IMR-90 (cell line): ENCODE measurements at regions not wholly inside any gene's neighbourhood (a gene's known extent, or its start where the extent isn't known, plus 50 kb on each side); places are given as distances from the start of the nearest gene placed in this dataset.

Experiments
- ATAC-seq: fragments of 200-7000 bp; cut with Tn5 transposase; 2 replicates; pipeline ENCODE4 v1.9.1; 2020; ENCODE audit warnings: low read depth, mild to moderate bottlenecking, moderate library complexity
- BruUV-seq: library from RNA; stranded (reverse); fragments of 400-500 nt; replicated peaks from 2 replicates; lab custom pipeline; 2021; lab: Mats Ljungman, UMichigan
- CTCF ChIA-PET: fragments of 300-600 bp; formaldehyde crosslinking; extraction: SDS; loops from one replicate; lab custom pipeline; 2021; ENCODE audit warnings: antibody characterized with exemption; lab: Yijun Ruan, JAX
- POLR2A ChIA-PET: fragments of 300-600 bp; sonication (Branson Sonifier 250); formaldehyde crosslinking; loops from one replicate; lab custom pipeline; 2022; ENCODE audit warnings: antibody characterized with exemption; ENCODE audit not compliant: unreplicated experiment; lab: Charles Lee
- DNase-seq: peaks from one replicate; pipeline ENCODE4 v3.0.0; 2013
- H2AFZ ChIP-seq: replicated peaks from 2 replicates; pipeline ENCODE3; 2013; ENCODE audit warnings: low read length, mild to moderate bottlenecking; ENCODE audit not compliant: poor library complexity
- H2AK5ac ChIP-seq: 2 replicates; pipeline ENCODE4 v1.6.1; 2013; ENCODE audit warnings: low read depth, low read length, inconsistent platforms
- H2AK9ac ChIP-seq: replicated peaks from 2 replicates; pipeline ENCODE3; 2013; ENCODE audit warnings: mild to moderate bottlenecking, low read depth, low read length, moderate library complexity; ENCODE audit not compliant: poor library complexity
- H2BK120ac ChIP-seq: 2 replicates; pipeline ENCODE4 v1.6.1; 2013; ENCODE audit warnings: low read depth, low read length, inconsistent platforms
- H2BK15ac ChIP-seq: 3 replicates; pipeline ENCODE4 v1.6.1; 2013; ENCODE audit warnings: low read depth, low read length, inconsistent platforms
- H2BK20ac ChIP-seq: 2 replicates; pipeline ENCODE4 v1.6.1; 2013; ENCODE audit warnings: low read depth, mild to moderate bottlenecking, inconsistent platforms, low read length, moderate library complexity
- H2BK5ac ChIP-seq: 2 replicates; pipeline ENCODE4 v1.6.1; 2013; ENCODE audit warnings: mild to moderate bottlenecking, low read depth, low read length, inconsistent platforms; ENCODE audit not compliant: poor library complexity, severe bottlenecking
- H3K14ac ChIP-seq: replicated peaks from 2 replicates; pipeline ENCODE4 v1.6.1; 2013; ENCODE audit warnings: low read depth, low read length, inconsistent platforms
- H3K18ac ChIP-seq: 2 replicates; pipeline ENCODE4 v1.6.1; 2013; ENCODE audit warnings: low read depth, low read length, control low read depth
- H3K23ac ChIP-seq: 2 replicates; pipeline ENCODE4 v1.6.1; 2013; ENCODE audit warnings: low read depth, low read length, inconsistent platforms
- H3K27ac ChIP-seq: 2 replicates; pipeline ENCODE4 v1.5.1; 2013; ENCODE audit warnings: mild to moderate bottlenecking, control low read depth, low read length; ENCODE audit not compliant: insufficient read depth
- H3K27me3 ChIP-seq: 2 replicates; pipeline ENCODE4 v1.6.1; 2013; ENCODE audit warnings: low read length; ENCODE audit not compliant: control insufficient read depth, insufficient read depth
- H3K36me3 ChIP-seq: 2 replicates; pipeline ENCODE4 v1.6.1; 2013; ENCODE audit warnings: low read length, mixed read lengths; ENCODE audit not compliant: control insufficient read depth, insufficient read depth
- H3K4ac ChIP-seq: 2 replicates; pipeline ENCODE4 v1.6.1; 2013; ENCODE audit warnings: low read depth, low read length, inconsistent platforms
- H3K4me1 ChIP-seq: 2 replicates; pipeline ENCODE4 v1.6.1; 2013; ENCODE audit warnings: low read length, mixed read lengths; ENCODE audit not compliant: control insufficient read depth, insufficient read depth
- H3K4me2 ChIP-seq: 2 replicates; pipeline ENCODE4 v1.6.1; 2013; ENCODE audit warnings: low read depth, mild to moderate bottlenecking, control low read depth, low read length, moderate library complexity
- H3K4me3 ChIP-seq: 2 replicates; pipeline ENCODE4 v1.5.1; 2013; ENCODE audit warnings: low read depth, mild to moderate bottlenecking, control low read depth, low read length, moderate library complexity; ENCODE audit not compliant: insufficient read depth
- H3K56ac ChIP-seq: 2 replicates; pipeline ENCODE4 v1.6.1; 2013; ENCODE audit warnings: low read length, inconsistent platforms; ENCODE audit not compliant: insufficient read depth; ENCODE audit errors: extremely low read depth
- H3K79me1 ChIP-seq, 2 experiments: 2 replicates each; pipeline ENCODE4 v1.6.1; 2013; ENCODE audit warnings: low read length in 2 of 2, inconsistent platforms in 1 of 2, low read depth in 1 of 2
- H3K9ac ChIP-seq: 2 replicates; pipeline ENCODE4 v1.6.1; 2013; ENCODE audit warnings: low read depth, low read length, control low read depth
- H3K9me1 ChIP-seq: 2 replicates; pipeline ENCODE4 v1.6.1; 2013; ENCODE audit warnings: low read length, inconsistent platforms; ENCODE audit not compliant: insufficient read depth
- H3K9me3 ChIP-seq: 2 replicates; pipeline ENCODE4 v1.6.1; 2013; ENCODE audit warnings: low read length; ENCODE audit not compliant: control insufficient read depth, insufficient read depth
- H4K20me1 ChIP-seq: 2 replicates; pipeline ENCODE4 v1.6.1; 2013; ENCODE audit warnings: low read length, inconsistent platforms; ENCODE audit not compliant: insufficient read depth
- H4K5ac ChIP-seq: 2 replicates; pipeline ENCODE4 v1.6.1; 2013; ENCODE audit warnings: mild to moderate bottlenecking, low read depth, low read length, control low read depth
- H4K8ac ChIP-seq, 2 experiments: 2 replicates each; pipeline ENCODE4 v1.6.1; 2013; ENCODE audit warnings: low read depth in 2 of 2, low read length in 2 of 2, control low read depth in 1 of 2, inconsistent platforms in 1 of 2
- H4K91ac ChIP-seq: 2 replicates; pipeline ENCODE4 v1.6.1; 2013; ENCODE audit warnings: low read depth, low read length, inconsistent platforms; ENCODE audit not compliant: insufficient read depth
- BHLHE40 ChIP-seq: fragments of 150-350 bp; IDR thresholded peaks from 2 replicates; pipeline ENCODE4 v1.6.1; 2016; ENCODE audit warnings: mild to moderate bottlenecking, low read depth, low read length
- CHD1 ChIP-seq: IDR thresholded peaks from 2 replicates; pipeline ENCODE4 v1.6.1; 2012; ENCODE audit warnings: low read depth, low read length, improper control_type of control experiment
- FOS ChIP-seq: fragments of 150-350 bp; IDR thresholded peaks from 2 replicates; pipeline ENCODE4 v1.6.1; 2016; ENCODE audit warnings: low read depth, low read length
- MAFK ChIP-seq: IDR thresholded peaks from 2 replicates; pipeline ENCODE4 v1.6.1; 2012; ENCODE audit warnings: low read depth, low read length, improper control_type of control experiment
- MAZ ChIP-seq: IDR thresholded peaks from 2 replicates; pipeline ENCODE4 v1.6.1; 2012; ENCODE audit warnings: low read depth, mild to moderate bottlenecking, low read length, improper control_type of control experiment, moderate library complexity, borderline replicate concordance
- MXI1 ChIP-seq: IDR thresholded peaks from 2 replicates; pipeline ENCODE4 v1.6.1; 2012; ENCODE audit warnings: low read depth, mild to moderate bottlenecking, low read length, moderate library complexity, borderline replicate concordance
- NFE2L2 ChIP-seq: fragments of 150-350 bp; IDR thresholded peaks from 2 replicates; pipeline ENCODE4 v1.6.1; 2016; ENCODE audit warnings: low read depth, mild to moderate bottlenecking, low read length
- POLR2A ChIP-seq: IDR thresholded peaks from 2 replicates; pipeline ENCODE4 v1.6.1; 2012; ENCODE audit warnings: mild to moderate bottlenecking, low read depth, low read length
- SMC3 ChIP-seq: fragments of 150-350 bp; IDR thresholded peaks from 2 replicates; pipeline ENCODE4 v1.6.1; 2016; ENCODE audit warnings: low read depth, mild to moderate bottlenecking, antibody characterized with exemption, low read length, moderate library complexity
- USF2 ChIP-seq: fragments of 150-350 bp; IDR thresholded peaks from 2 replicates; pipeline ENCODE4 v1.6.1; 2017; ENCODE audit warnings: mild to moderate bottlenecking, antibody characterized with exemption, low read length, low read depth
- WGBS, 2 experiments: methylation state at CpG; one replicate each; pipeline versions ENCODE4 v1.1.5 to v1.1.7; 2013; ENCODE audit warnings: missing lambda C conversion rate in 2 of 2; ENCODE audit not compliant: insufficient read length in 1 of 2; ENCODE audit errors: extremely low coverage in 2 of 2; 5-methylcytosine and 5-hydroxymethylcytosine counted together
- dilution Hi-C: fragments of 300-500 bp; cut with HindIII; formaldehyde crosslinking; loops from one replicate; pipeline ENCODE4 v1.14.3; 2018; ENCODE audit warnings: low sequenced_read_pairs; ENCODE audit not compliant: unreplicated experiment
- in situ Hi-C: fragments of 300-500 bp; cut with MboI; formaldehyde crosslinking; loops from 3 replicates; pipeline ENCODE4 v1.14.3; 2019; ENCODE audit warnings: low sequenced_read_pairs, inconsistent platforms, mixed read lengths
- intact Hi-C: fragments of 100-400 bp; cut with micrococcal nuclease; formaldehyde crosslinking; loops from 2 replicates; pipeline ENCODE4 v1.10.0; 2022

- Histone ChIP-seq H2BK5ac (no peak overlapping the region), H3K9me3 (no peaks in the 10 kb centered on the region), H2AFZ (no peak overlapping the region), H3K27me3 (no peaks in the 10 kb centered on the region), H4K20me1 (no peaks in the 10 kb centered on the region), H3K4ac (no peak overlapping the region), H3K36me3 (no peaks in the 10 kb centered on the region), H3K18ac (no peak overlapping the region), H3K14ac (no peak overlapping the region), H2BK15ac (no peak overlapping the region), H3K27ac (no peak overlapping the region), H3K4me2 (no peak overlapping the region), H2BK120ac (no peak overlapping the region), H2BK20ac (no peak overlapping the region), H3K23ac (no peak overlapping the region), H2AK9ac (no peak overlapping the region), H4K8ac (no peak overlapping the region), H3K79me1 (no peaks in the 10 kb centered on the region), H3K4me1 (no peaks in the 10 kb centered on the region), H4K5ac (no peak overlapping the region), H3K9ac (no peak overlapping the region), H3K56ac (no peak overlapping the region), H2AK5ac (no peak overlapping the region), H4K91ac (no peak overlapping the region), H3K9me1 (no peaks in the 10 kb centered on the region), H3K4me3 (no peak overlapping the region)
- BruUV-seq, result no TSS peak
- DNase-seq, result no peak
- in situ Hi-C loops (no loop called here), dilution Hi-C loops (no loop called here), intact Hi-C loops (no loop called here)
- ChIA-PET POLR2A (no interaction called here), CTCF (no interaction called here)
- TF ChIP-seq CHD1, result no peak
- TF ChIP-seq USF2, result no peak
- no peak for TF ChIP-seq BHLHE40
- no peak for TF ChIP-seq FOS
- no peak for TF ChIP-seq MXI1
- TF ChIP-seq MAFK, result no peak
- no peak for TF ChIP-seq SMC3
- no peak for TF ChIP-seq MAZ
- TF ChIP-seq NFE2L2, result no peak
- no peak for TF ChIP-seq POLR2A
- ATAC-seq, result no peak
- no CpG with 5 or more reads among the region's 1 CpG for WGBS, 2 experiments
These were observed 266.4 kb downstream of the TINAG start for GRCh38 chr6:54574671-54575070.
